Chondrocyte (in vitro differentiated cells): ENCODE measurements at regions not wholly inside any gene's neighbourhood (a gene's known extent, or its start where the extent isn't known, plus 50 kb on each side); places are given as distances from the start of the nearest gene placed in this dataset.

Experiments
- DNase-seq: peaks from one replicate; pipeline ENCODE4 v3.0.0; 2021; ENCODE audit warnings: mixed read lengths, low spot score
- H3K27ac Mint-ChIP-seq: one replicate; pipeline ENCODE4 v1.8.0; 2021; ENCODE audit warnings: mild to moderate bottlenecking, moderate library complexity, mixed read lengths; ENCODE audit not compliant: unreplicated experiment
- H3K27me3 Mint-ChIP-seq: 2 replicates; pipeline ENCODE4 v1.8.0; 2021; ENCODE audit warnings: low read depth, mixed read lengths
- H3K36me3 Mint-ChIP-seq: 2 replicates; pipeline ENCODE4 v1.8.0; 2021; ENCODE audit warnings: low read depth, mixed read lengths
- H3K4me1 Mint-ChIP-seq: 2 replicates; pipeline ENCODE4 v1.8.0; 2021; ENCODE audit warnings: low read depth, mild to moderate bottlenecking, mixed read lengths
- H3K4me3 Mint-ChIP-seq: one replicate; pipeline ENCODE4 v1.8.0; 2021; ENCODE audit warnings: mild to moderate bottlenecking, moderate library complexity, mixed read lengths; ENCODE audit not compliant: unreplicated experiment
- H3K9me3 Mint-ChIP-seq: 2 replicates; pipeline ENCODE4 v1.8.0; 2021; ENCODE audit warnings: low read depth, mixed read lengths
- CTCF ChIP-seq: fragments of 200-600 bp; sonication (generic); IDR thresholded peaks from 2 replicates; pipeline ENCODE4 v1.5.0; 2021; ENCODE audit warnings: antibody characterized with exemption, mild to moderate bottlenecking, moderate library complexity

DNA sequence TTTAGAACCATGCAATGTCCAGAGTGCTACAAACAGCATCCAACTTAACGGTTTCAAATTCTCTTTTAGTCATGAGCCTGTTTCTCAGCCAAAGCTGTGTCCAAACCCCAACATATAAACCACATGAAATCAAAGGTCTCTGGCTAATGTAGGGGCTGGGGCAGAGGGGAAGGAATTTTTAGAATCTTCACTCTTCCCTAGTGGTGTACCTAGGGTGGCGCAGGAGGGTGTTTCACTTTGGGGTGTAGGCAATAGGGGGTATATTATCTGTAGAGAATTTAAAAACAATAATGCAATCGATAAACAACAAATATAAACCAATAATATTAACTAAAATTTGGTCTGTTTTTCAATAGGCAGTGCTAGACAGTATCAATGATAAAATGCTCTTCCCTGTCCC, 132.1 kb upstream of the BRINP1 start:
- Mint-ChIP-seq H3K27ac (no peak overlapping the region), H3K27me3 (no peaks in the 10 kb centered on the region), H3K9me3 (no peaks in the 10 kb centered on the region), H3K36me3 (no peaks in the 10 kb centered on the region), H3K4me3 (no peak overlapping the region), H3K4me1 (no peaks in the 10 kb centered on the region)
- no peak for DNase-seq
- TF ChIP-seq CTCF = no peak

DNA sequence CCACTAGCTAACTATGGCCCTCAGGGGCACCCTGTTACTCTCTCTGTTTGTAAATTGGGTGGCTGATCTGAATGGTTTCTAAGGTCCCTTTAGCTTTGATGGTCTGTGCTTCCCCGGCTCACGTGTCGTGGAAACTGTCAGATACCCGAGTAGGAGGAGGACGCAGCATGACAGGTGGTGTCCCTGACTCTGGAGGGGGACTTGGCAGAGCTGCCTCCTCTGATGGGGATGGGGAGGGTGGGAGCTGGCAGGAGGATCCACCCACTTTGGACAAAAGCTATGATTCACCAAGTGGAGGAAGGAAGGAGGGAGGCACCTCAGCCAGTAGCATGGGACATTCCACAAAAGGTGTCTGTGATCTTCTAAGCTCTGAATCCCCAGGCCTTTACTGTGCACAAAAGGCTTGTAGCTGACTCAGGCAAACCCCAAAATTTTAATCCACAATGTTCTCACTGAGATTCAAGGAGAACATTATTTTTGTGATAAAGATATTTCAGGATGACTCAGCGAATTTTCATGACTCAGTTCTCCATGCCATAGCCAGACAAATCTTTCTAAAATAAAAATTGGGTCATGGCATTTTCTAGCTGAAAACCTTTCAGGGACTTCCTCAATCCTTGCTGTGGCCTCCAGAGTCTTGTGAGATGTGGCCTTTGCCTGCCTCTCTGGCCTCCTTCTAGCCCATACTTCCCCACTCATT, 131.0 kb upstream of the BRINP1 start:
- no peak overlapping the region for H3K27ac Mint-ChIP-seq
- H3K9me3 Mint-ChIP-seq = no peaks in the 10 kb centered on the region
- no peak overlapping the region for H3K4me3 Mint-ChIP-seq

DNA sequence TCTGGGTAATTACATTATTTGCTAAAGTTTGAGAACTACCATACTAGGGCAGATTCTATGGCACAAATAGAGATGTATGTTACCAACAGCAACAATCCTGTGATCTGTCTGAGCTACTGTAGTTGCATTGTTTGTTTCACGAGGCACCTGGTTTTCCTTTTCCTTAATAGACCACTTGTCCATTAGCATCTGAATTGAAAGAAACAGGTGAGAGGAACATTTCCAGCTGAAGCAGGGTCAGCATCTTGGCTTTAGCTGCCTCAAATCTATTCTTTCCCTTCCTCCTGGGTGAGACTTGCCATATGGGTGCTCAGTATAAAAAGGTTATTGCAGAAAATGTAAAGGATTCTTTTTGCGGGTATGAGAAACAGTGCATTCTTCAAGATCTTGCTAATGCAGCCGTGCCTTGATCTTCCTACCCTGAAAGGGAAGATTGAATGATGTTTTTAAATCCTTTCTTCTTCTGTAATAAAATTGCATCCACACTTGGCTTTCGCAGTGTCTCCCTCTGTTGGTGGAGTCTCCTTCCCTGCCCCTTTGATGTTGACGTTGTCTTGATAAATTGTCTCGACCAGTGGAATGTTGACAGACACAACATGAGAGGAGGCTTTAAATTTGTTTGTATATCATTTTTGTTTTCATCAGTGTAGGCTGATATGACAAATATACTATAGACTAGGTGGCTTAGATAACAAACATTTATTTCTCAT, 118.0 kb upstream of the BRINP1 start:
- Mint-ChIP-seq H3K27me3 (peaks cover 4% of the 10 kb centered on the region), H3K9me3 (peaks cover 4% of the 10 kb centered on the region), H3K36me3 (no peaks in the 10 kb centered on the region), H3K4me1 (no peaks in the 10 kb centered on the region), H3K27ac (no peak overlapping the region), H3K4me3 (no peak overlapping the region)
- TF ChIP-seq CTCF = no peak
- DNase-seq = no peak

More for the DNA sequence above, 131.0 kb upstream of the BRINP1 start:
- H3K36me3 Mint-ChIP-seq = no peaks in the 10 kb centered on the region
- no peaks in the 10 kb centered on the region for H3K27me3 Mint-ChIP-seq
- no peak for DNase-seq
- no peak for TF ChIP-seq CTCF
- H3K4me1 Mint-ChIP-seq = no peaks in the 10 kb centered on the region

DNA sequence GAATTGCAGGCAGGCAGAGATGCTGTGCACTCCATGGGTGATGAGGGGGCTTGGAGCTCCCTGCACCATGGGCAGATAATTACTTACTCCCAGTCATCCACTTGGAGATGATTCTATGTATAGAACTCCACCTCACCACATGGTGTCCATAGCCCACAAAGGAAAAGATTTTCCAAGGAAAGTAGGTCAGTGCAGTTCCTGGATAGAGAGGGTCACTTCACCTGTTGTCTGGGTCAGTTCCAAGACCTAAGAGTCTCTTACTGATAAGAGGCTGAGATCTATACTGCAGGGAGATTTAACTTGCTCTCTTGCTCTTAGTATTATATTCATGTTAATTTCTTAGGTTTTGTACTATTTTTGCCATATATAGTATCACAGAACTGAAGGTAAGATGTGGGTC, 113.9 kb upstream of the BRINP1 start:
- Mint-ChIP-seq H3K27me3 (peaks cover 6% of the 10 kb centered on the region), H3K36me3 (no peaks in the 10 kb centered on the region), H3K4me1 (no peaks in the 10 kb centered on the region), H3K27ac (no peak overlapping the region), H3K4me3 (no peak overlapping the region), H3K9me3 (peaks cover 2% of the 10 kb centered on the region)
- no peak for DNase-seq
- no peak for TF ChIP-seq CTCF

- Mint-ChIP-seq H3K9me3 (peaks cover 4% of the 10 kb centered on the region), H3K4me3 (no peak overlapping the region), H3K4me1 (no peaks in the 10 kb centered on the region), H3K27me3 (peaks cover 2% of the 10 kb centered on the region), H3K36me3 (no peaks in the 10 kb centered on the region), H3K27ac (no peak overlapping the region)
- no peak for TF ChIP-seq CTCF
- DNase-seq = no peak
These were observed 108.0 kb upstream of the BRINP1 start for GRCh38 chr9:119477197-119477596.
